GM18873 (cell line): ENCODE measurements at regions not wholly inside any gene's neighbourhood (a gene's known extent, or its start where the extent isn't known, plus 50 kb on each side); places are given as distances from the start of the nearest gene placed in this dataset.
"Not testable (repeated sequence)": the region's sequence is repeated elsewhere in the genome, so short reads cannot be mapped to it uniquely, and the experiment has no call there.

ENCODE experiments used
- ATAC-seq: cut with Tn5 transposase; IDR thresholded peaks from one replicate; pipeline ENCODE4 v1.9.1; 2021; ENCODE audit warnings: mild to moderate bottlenecking, moderate library complexity, moderate number of reproducible peaks; ENCODE audit not compliant: unreplicated experiment, low FRiP score

GRCh38 chr12:75742048-75742447, 230.6 kb upstream of the KRR1 start:
- ATAC-seq = no peak

GRCh38 chr12:75739912-75740311, 228.5 kb upstream of the KRR1 start:
- ATAC-seq = no peak

GRCh38 chr12:75739098-75739497, 227.7 kb upstream of the KRR1 start:
- not testable (repeated sequence) for ATAC-seq

DNA sequence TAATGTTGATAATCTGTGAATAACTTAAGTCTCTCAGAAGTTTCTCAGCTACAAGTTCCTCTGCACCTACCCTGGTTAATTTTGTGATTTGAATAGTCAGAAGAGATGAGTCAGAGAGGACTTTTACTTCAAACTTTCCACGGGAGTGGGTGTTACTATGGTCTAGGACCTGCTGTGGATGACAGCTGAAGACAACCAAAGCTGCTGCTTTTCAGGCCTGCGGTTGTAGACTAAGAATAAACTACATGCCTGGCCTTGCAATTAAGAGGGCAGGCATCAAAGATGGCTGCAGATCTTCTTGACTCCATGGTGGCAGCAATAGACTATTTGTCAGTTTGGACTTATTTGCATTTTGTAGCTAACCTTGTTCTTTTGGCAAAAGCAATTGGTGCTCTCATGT, 227.1 kb upstream of the KRR1 start:
- ATAC-seq = peak; percentile 97

DNA sequence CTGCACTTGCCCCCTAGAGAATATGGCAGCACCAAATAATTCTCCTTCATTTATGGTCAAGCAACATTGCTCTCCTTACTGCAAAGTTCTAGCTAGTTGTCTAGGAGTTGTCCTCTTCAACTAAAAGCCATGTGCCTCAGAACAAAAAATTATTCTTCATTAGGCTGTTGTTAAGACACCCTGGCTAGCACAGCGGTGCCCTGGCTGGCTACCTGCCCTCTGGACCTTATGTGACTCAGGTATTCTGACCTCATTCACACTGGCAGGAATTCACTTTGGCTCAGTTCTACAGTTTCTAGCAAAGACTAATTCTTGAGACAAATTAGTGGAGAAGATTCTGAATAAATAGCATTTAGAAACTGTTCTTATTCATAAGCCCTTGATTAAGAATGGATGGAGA, 224.4 kb upstream of the KRR1 start:
- no peak for ATAC-seq

- ATAC-seq = no peak
These were observed 217.4 kb upstream of the KRR1 start for GRCh38 chr12:75728826-75729225.

- no peak for ATAC-seq
These were observed 216.2 kb upstream of the KRR1 start for GRCh38 chr12:75727577-75727976.

DNA sequence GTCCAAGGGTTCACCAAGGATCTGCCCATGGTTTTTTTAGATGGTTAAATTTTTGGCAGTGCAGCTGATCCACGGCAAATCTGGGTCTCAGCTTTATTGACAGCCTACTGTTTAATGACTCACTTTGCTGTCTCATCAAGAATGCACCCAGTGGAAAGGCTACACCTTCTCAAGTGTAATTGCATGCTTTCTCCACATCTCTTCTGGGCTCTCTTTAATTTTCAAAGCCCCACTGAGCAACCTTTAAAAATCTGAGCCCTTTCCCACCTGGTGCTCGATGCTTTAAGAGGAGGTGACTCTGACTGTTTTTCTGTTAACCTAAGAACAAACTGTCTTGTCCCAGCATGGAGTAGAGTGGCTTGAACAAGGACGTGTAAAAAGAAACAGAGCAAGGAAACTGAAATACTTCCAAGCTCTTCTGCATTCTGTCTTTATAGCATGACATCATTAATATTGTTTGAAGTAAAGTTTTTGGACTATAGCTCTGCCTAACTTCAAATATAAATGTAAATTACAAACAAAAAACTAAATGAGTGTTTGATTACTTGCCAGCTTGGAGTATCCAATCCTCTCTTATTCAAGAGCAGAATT, 214.2 kb upstream of the KRR1 start:
- no peak for ATAC-seq

- no peak for ATAC-seq
These were observed 213.5 kb upstream of the KRR1 start for GRCh38 chr12:75724928-75725312.

DNA sequence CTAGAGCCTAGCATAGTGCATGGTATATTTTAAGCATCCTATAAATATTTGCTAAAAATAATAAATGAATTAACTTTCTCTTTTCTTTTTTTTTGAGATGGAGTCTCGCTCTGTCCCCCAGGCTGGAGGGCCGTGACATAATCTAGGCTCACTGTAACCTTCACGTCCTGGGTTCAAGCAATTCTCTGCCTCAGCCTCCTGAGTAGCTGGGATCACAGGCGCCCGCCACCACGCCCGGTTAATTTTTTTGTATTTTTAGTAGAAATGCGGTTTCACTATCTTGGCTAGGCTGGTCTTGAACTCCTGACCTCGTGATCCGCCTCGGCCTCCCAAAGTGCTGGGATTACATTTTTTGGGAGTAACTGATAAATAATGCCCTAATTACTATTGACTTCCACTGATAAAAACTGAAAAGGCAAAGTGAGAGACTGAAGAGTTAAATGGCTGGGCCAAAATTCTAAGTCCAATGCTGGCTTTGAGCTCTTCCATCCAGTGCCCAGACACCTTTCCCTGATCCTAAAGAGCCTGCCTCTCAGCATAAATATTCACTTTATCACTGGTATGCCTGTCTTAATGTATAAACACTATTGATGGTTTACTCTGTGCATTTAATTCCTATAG, 213.0 kb upstream of the KRR1 start:
- ATAC-seq = no peak

DNA sequence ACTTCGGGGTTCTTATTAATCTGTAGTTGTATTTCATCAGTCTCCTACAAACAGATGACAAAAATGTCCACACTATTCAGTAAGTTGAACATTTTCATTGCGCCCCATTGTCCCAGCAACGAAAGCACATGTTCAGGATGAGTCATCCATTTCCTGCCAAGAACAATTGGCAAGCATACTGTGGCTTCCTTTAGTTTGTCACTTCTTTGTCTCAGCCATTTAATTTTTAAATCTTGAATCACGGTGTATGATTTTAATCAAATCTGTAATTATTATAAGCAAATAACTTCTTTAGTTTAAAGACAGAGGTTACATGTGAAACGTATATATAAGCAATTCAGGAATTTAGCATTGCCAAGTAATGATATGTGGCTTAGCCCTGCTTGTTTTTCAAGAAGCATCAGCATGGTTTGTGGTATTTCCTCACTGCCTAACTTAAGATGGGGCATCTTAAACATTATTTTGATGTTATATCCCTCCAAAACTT, 211.3 kb upstream of the KRR1 start:
- peak; percentile 61 for ATAC-seq

GRCh38 chr12:75721796-75722195, 210.4 kb upstream of the KRR1 start:
- ATAC-seq = no peak

DNA sequence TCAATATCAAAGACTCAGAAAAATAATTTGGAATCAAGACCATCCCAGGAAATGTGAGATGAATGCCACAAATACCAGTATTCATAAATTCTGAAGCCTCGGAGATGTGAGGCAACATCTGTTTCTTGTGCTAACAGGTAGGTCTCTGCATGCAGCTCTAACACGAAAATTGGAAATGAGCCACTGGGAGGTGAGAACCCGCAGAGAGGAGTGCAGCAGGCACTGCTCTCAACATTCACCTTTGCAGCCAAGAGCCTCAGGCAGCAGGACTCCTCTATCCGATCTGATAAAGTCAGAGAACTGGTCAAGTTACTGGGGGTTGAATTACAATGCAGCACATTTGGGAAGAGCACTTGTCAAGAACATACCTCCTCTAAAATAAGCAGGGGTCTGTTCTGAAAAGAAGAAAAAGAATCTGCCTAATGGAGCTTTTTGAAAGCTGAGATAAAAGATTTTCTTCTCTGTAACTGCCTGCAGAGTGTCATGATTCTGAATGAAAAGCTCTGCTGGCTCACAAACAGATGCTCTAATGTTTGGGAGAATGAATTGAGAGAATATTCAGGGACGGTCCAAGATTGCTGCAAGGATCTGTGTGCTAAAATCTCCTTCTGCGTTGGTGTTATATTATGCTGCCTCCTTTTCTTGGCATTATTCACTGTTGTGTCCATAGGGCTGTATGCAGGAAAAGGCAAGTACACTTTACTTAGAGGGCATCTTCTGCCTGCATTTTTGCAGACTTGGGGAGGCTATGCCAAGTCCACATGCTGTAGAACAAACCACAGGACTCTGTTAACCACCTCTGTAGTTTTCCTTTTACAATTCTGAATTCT, 209.6 kb upstream of the KRR1 start:
- no peak for ATAC-seq

- ATAC-seq = no peak
These were observed 206.5 kb upstream of the KRR1 start for GRCh38 chr12:75717902-75718301.

- no peak for ATAC-seq
These were observed 205.0 kb upstream of the KRR1 start for GRCh38 chr12:75716291-75717025.

DNA sequence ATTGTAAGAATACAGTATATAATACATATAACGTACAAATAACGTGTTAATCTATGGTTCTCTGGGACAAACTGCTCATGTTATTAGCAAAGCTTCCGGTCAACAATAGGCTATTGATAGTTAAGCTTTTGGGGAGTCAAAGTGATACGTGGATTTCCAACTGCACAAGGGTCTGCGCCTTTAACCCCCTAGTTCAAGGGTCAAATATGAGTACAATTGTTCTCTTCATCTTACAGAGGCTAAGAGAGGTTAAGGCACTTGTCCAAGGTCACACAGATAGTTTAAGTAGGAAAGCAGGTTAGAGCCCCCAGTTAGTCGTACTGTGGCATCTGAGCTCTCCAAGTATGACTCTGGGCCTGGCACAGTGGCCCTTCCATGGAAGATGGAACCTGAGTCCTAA, 204.3 kb upstream of the KRR1 start:
- ATAC-seq = no peak

- no peak for ATAC-seq
These were observed 203.9 kb upstream of the KRR1 start for GRCh38 chr12:75715323-75715644.

GRCh38 chr12:75714462-75715322, 203.3 kb upstream of the KRR1 start:
- no peak for ATAC-seq

DNA sequence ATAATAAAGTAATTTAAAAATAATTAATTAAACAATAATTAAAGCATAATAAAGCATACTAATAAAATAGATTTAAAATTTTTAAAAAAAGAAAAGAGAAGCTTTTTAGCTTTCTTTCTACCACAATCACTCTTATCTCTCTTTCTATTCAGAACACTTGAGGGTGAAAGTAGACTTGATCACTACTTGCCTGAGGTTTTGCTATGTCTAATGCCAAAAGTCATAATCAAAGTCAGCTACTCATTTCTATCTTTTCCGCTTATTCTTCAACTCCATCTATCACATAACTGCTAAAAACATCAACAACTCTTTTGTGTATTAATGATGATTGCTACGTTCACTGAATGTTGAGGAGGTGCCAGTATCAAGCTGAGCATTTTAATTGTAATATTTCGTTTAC, 202.0 kb upstream of the KRR1 start:
- no peak for ATAC-seq

- no peak for ATAC-seq
These were observed 200.8 kb upstream of the KRR1 start for GRCh38 chr12:75712223-75712622.
